Left ventricle myocardium inferior (tissue), 1 donor: ENCODE measurements at regions not wholly inside any gene's neighbourhood (a gene's known extent, or its start where the extent isn't known, plus 50 kb on each side); places are given as distances from the start of the nearest gene placed in this dataset.
"Not testable (repeated sequence)": the region's sequence is repeated elsewhere in the genome, so short reads cannot be mapped to it uniquely, and the experiment has no call there.

ENCODE experiments used
- DNase-seq: peaks from one replicate; pipeline ENCODE4 v3.0.0-alpha.2; 2020
- H3K27ac ChIP-seq: fragments of 200-600 bp; replicated peaks from 2 replicates; pipeline ENCODE4 v1.8.0; 2021
- H3K27me3 ChIP-seq: fragments of 200-600 bp; 2 replicates; pipeline ENCODE4 v1.8.0; 2021; ENCODE audit warnings: low read depth
- H3K36me3 ChIP-seq: fragments of 200-600 bp; 2 replicates; pipeline ENCODE4 v1.8.0; 2021
- H3K4me1 ChIP-seq: fragments of 200-600 bp; 2 replicates; pipeline ENCODE4 v1.8.0; 2021
- H3K4me3 ChIP-seq: fragments of 200-600 bp; 2 replicates; pipeline ENCODE4 v1.8.0; 2021; ENCODE audit warnings: mild to moderate bottlenecking, moderate library complexity
- H3K9me3 ChIP-seq: fragments of 200-600 bp; replicated peaks from 2 replicates; pipeline ENCODE4 v1.8.0; 2021
- intact Hi-C: fragments of 100-400 bp; cut with micrococcal nuclease; formaldehyde crosslinking; loops from one replicate; pipeline ENCODE4 v1.11.0; 2022
- TF ChIP-seq, protein P1 (sequence below): fragments of 200-600 bp; IDR thresholded peaks from 2 replicates; pipeline ENCODE4 v1.8.0; 2021; ENCODE audit warnings: antibody characterized with exemption, mild to moderate bottlenecking, borderline replicate concordance
- donor health status: DM: no; HTN: yes; CAD: no; lungs with severe emphysema.

GRCh38 chr6:91895599-91896285 is 1308.9 kb upstream of the MAP3K7 start:
- H3K4me3 ChIP-seq, result no peak overlapping the region
- intact Hi-C loops, result no loop called here
- H3K36me3 ChIP-seq, result no peaks in the 10 kb centered on the region
- TF ChIP-seq, protein P1, sequence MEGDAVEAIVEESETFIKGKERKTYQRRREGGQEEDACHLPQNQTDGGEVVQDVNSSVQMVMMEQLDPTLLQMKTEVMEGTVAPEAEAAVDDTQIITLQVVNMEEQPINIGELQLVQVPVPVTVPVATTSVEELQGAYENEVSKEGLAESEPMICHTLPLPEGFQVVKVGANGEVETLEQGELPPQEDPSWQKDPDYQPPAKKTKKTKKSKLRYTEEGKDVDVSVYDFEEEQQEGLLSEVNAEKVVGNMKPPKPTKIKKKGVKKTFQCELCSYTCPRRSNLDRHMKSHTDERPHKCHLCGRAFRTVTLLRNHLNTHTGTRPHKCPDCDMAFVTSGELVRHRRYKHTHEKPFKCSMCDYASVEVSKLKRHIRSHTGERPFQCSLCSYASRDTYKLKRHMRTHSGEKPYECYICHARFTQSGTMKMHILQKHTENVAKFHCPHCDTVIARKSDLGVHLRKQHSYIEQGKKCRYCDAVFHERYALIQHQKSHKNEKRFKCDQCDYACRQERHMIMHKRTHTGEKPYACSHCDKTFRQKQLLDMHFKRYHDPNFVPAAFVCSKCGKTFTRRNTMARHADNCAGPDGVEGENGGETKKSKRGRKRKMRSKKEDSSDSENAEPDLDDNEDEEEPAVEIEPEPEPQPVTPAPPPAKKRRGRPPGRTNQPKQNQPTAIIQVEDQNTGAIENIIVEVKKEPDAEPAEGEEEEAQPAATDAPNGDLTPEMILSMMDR, result no peak
- H3K27me3 ChIP-seq, result no peaks in the 10 kb centered on the region
- no peak for DNase-seq
- H3K4me1 ChIP-seq, result no peaks in the 10 kb centered on the region
- H3K27ac ChIP-seq, result no peak overlapping the region
- H3K9me3 ChIP-seq, result peaks cover 42% of the 10 kb centered on the region

DNA sequence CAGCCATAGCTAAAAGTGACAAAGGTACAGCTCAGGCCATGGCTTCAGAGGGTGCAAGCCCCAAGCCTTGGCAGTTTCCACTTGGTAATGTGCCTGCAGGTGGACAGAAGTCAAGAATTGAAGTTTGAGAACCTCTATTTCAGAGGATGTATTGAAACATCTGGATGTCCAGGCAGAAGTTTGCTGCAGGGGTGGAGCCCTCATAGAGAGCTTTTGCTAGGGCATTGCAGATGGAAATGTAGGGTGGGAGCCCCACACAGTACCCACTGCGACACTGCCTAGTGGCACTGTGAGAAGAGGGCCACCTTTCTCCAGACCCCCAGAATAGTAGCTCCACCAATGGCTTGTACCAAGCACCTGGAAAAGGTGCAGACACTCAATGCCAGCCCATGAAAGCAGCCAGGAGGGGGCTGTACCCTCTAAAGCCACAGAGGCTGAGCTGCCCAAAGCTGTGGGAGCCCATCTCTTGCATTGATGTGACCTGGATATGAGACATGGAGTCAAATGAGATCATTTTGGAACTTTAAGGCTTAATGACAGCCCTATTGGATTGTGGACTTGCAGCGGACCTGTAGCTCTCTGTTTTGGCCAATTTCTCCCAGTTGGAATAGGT is 1299.4 kb upstream of the MAP3K7 start:
- Histone ChIP-seq H3K27ac (no peak overlapping the region), H3K36me3 (no peaks in the 10 kb centered on the region), H3K9me3 (peaks cover 53% of the 10 kb centered on the region), H3K27me3 (no peaks in the 10 kb centered on the region), H3K4me1 (no peaks in the 10 kb centered on the region), H3K4me3 (no peak overlapping the region)
- TF ChIP-seq, protein P1, result no peak
- no peak for DNase-seq
- intact Hi-C loops, result no loop called here

DNA sequence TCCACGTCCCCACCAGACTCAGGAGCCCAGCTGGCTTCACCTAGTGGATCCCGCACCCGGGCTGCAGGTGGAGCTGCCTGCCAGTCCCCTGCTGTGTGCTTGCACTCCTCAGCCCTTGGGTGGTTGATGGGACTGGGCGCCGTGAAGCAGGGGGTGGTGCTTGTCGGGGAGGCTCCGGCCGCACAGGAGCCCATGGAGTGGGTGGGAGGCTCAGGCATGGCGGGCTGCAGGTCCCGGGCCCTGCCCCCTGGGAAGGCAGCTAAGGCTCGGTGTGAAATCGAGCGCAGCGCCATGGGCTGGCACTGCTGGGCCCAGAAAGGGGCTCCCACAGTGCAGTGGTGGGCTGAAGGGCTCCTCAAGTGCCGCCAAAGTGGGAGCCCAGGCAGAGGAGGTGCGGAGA is 1294.9 kb upstream of the MAP3K7 start:
- H3K27ac ChIP-seq, H3K4me1 ChIP-seq, DNase-seq, intact Hi-C loops, H3K4me3 ChIP-seq, H3K36me3 ChIP-seq, H3K27me3 ChIP-seq: not testable (repeated sequence)
- H3K9me3 ChIP-seq, result peaks cover 26% of the 10 kb centered on the region

DNA sequence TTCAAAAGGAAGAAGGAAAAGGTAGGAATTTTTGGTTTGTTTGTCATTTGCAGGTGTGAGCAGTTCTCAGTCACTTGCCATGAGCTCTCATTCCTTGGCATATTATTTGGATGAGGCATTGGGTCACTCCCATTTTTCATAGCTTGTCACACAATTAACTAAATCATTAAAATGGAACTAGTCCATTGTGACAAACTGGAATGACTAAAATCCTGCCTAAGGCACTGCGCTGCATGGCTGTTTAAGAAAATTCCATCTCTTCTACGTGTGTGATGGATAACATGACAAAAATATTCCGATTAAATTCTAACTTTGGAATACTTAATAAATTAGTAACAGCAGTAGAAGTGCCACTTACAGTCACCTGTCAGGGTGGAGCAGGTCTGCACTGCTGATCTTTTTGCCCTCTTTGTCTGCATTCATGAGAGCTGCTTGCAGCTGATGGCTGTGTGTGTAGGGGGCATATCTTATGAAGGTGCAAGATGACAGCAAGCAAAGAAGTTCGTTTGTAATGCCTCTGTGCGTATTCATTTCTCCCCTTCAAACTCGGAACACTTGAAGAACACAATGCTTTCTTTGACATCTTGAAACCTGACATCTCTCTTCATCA is 1292.6 kb upstream of the MAP3K7 start:
- TF ChIP-seq, protein P1, result no peak
- no peak overlapping the region for H3K27ac ChIP-seq
- no peaks in the 10 kb centered on the region for H3K27me3 ChIP-seq
- H3K9me3 ChIP-seq, result peaks cover 4% of the 10 kb centered on the region
- H3K4me3 ChIP-seq, result no peak overlapping the region
- intact Hi-C loops, result no loop called here
- DNase-seq, result no peak
- H3K36me3 ChIP-seq, result no peaks in the 10 kb centered on the region
- no peaks in the 10 kb centered on the region for H3K4me1 ChIP-seq

- Histone ChIP-seq H3K27me3 (no peaks in the 10 kb centered on the region), H3K4me1 (no peaks in the 10 kb centered on the region), H3K27ac (no peak overlapping the region), H3K9me3 (no peaks in the 10 kb centered on the region), H3K4me3 (no peak overlapping the region), H3K36me3 (no peaks in the 10 kb centered on the region)
- TF ChIP-seq, protein P1, result no peak
- intact Hi-C loops, result no loop called here
- no peak for DNase-seq
These were observed 1291.1 kb upstream of the MAP3K7 start for GRCh38 chr6:91877994-91878393.

- H3K9me3 ChIP-seq, result no peaks in the 10 kb centered on the region
- no peak overlapping the region for H3K4me3 ChIP-seq
- DNase-seq, result no peak
- intact Hi-C loops, result no loop called here
- no peak overlapping the region for H3K27ac ChIP-seq
- TF ChIP-seq, protein P1, result no peak
- no peaks in the 10 kb centered on the region for H3K36me3 ChIP-seq
- no peaks in the 10 kb centered on the region for H3K27me3 ChIP-seq
- no peaks in the 10 kb centered on the region for H3K4me1 ChIP-seq
These were observed 1288.1 kb upstream of the MAP3K7 start for GRCh38 chr6:91874971-91875370.
